Keratinocyte (primary cell): ENCODE measurements at regions not wholly inside any gene's neighbourhood (a gene's known extent, or its start where the extent isn't known, plus 50 kb on each side); places are given as distances from the start of the nearest gene placed in this dataset.

ENCODE experiments used
- DNase-seq: peaks from one replicate; pipeline ENCODE4 v3.0.0-alpha.2; 2011; ENCODE audit warnings: low read depth, missing footprints, low spot score
- FAIRE-seq: peaks from 2 replicates; lab custom pipeline; 2011; peaks lifted over from hg19 to GRCh38; lab: Jason Lieb, UNC
- H2AFZ ChIP-seq: 2 replicates; pipeline ENCODE4 v1.6.0; 2012; ENCODE audit warnings: low read length, control low read depth, inconsistent platforms; ENCODE audit not compliant: control insufficient read depth
- H3K27ac ChIP-seq: 2 replicates; pipeline ENCODE4 v1.5.1; 2011; ENCODE audit warnings: low read length; ENCODE audit not compliant: control insufficient read depth, insufficient read depth
- H3K27me3 ChIP-seq: 3 replicates; pipeline ENCODE4 v1.6.0; 2011; ENCODE audit warnings: low read length; ENCODE audit not compliant: control insufficient read depth, insufficient read depth; ENCODE audit errors: extremely low read depth
- H3K36me3 ChIP-seq, 2 experiments: 2 replicates in 1 of 2; 3 replicates in 1 of 2; pipeline ENCODE4 v1.5.1; 2011; ENCODE audit warnings: low read length in 2 of 2, mild to moderate bottlenecking in 1 of 2; ENCODE audit not compliant: control insufficient read depth in 2 of 2, insufficient read depth in 2 of 2; ENCODE audit errors: extremely low read depth in 1 of 2
- H3K4me1 ChIP-seq: 3 replicates; pipeline ENCODE4 v1.5.1; 2011; ENCODE audit warnings: low read length; ENCODE audit not compliant: control insufficient read depth, insufficient read depth; ENCODE audit errors: extremely low read depth
- H3K4me2 ChIP-seq: 3 replicates; pipeline ENCODE4 v1.6.0; 2011; ENCODE audit warnings: low read depth, low read length; ENCODE audit not compliant: control insufficient read depth, insufficient read depth; ENCODE audit errors: extremely low read depth
- H3K4me3 ChIP-seq, 3 experiments: fragments of 200-600 bp in 1 of 3; sonication (generic) in 1 of 3; 2 replicates in 2 of 3; 3 replicates in 1 of 3; pipeline ENCODE4 v1.5.1; 2011 to 2016; ENCODE audit warnings: low read length in 3 of 3, mild to moderate bottlenecking in 3 of 3, control low read depth in 2 of 3, inconsistent platforms in 1 of 3, low read depth in 1 of 3, mixed read lengths in 1 of 3, mixed run types in 1 of 3, moderate library complexity in 1 of 3; ENCODE audit not compliant: control insufficient read depth in 2 of 3, insufficient read depth in 2 of 3; ENCODE audit errors: extremely low read depth in 1 of 3
- H3K79me2 ChIP-seq: 2 replicates; pipeline ENCODE4 v1.6.0; 2012; ENCODE audit warnings: low read length; ENCODE audit not compliant: control insufficient read depth, insufficient read depth
- H3K9ac ChIP-seq: 3 replicates; pipeline ENCODE4 v1.6.0; 2011; ENCODE audit warnings: low read length; ENCODE audit not compliant: control insufficient read depth, insufficient read depth; ENCODE audit errors: extremely low read depth
- H3K9me1 ChIP-seq: 3 replicates; pipeline ENCODE4 v1.6.0; 2011; ENCODE audit warnings: low read length; ENCODE audit not compliant: control insufficient read depth, insufficient read depth; ENCODE audit errors: extremely low read depth
- H3K9me3 ChIP-seq: 2 replicates; pipeline ENCODE4 v1.5.1; 2012; ENCODE audit warnings: low read depth, low read length; ENCODE audit not compliant: control insufficient read depth
- H4K20me1 ChIP-seq: 3 replicates; pipeline ENCODE4 v1.6.0; 2011; ENCODE audit warnings: low read length; ENCODE audit not compliant: control insufficient read depth, insufficient read depth; ENCODE audit errors: extremely low read depth
- EZH2 ChIP-seq: IDR thresholded peaks from one replicate; pipeline ENCODE4 v1.6.1; 2012; ENCODE audit warnings: inconsistent platforms, mild to moderate bottlenecking, low read length, moderate library complexity
- dilution Hi-C: fragments of 300-500 bp; cut with MboI; formaldehyde crosslinking; loops from one replicate; pipeline ENCODE4 v1.7.0; 2020; ENCODE audit warnings: low sequenced_read_pairs; ENCODE audit not compliant: extremely low pct_ligation_motif_present
- TF ChIP-seq, protein P1 (sequence below), 3 experiments: IDR thresholded peaks in 1 of 3; conservative IDR thresholded peaks in 1 of 3; optimal IDR thresholded peaks in 1 of 3; 2 replicates in 2 of 3; 3 replicates in 1 of 3; pipeline versions ENCODE3 to v1.5.1; 2011; ENCODE audit warnings: low read length in 3 of 3, mild to moderate bottlenecking in 3 of 3, moderate library complexity in 2 of 3, control low read depth in 1 of 3, inconsistent platforms in 1 of 3; ENCODE audit not compliant: insufficient read depth in 2 of 3; ENCODE audit errors: extremely low read depth in 1 of 3

DNA sequence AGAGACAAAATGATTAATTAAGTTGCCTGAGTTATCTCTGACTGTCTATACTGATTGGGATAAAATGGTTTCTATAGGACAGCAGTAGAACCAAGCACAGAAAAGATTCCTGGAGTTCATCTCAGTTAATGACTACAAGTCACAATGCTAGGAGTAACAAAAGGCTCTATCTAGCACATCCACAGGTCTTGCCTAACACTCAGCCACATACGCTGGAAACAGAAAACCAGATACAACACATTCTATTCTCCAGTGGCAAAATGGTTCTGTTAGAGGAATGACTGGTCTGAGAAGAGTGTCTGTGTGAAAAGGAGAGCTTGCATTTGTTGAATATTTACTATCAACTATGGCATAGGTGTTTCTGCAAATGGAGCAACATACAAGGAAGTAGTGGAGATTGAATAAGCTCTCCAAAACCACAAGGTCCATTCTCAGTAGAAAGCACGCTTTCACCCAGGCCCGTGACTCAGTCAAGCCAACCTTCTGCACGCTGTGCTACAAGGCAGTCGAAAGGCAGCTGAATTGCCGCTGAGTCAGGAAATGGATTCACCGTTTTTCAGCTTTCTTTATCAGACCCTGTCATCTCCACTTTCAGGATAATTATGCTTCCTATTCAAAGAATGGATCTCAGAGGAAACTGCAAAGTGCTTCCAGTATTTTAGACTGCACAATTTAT lies 761.5 kb downstream of the EFNB2 start:
- H4K20me1 ChIP-seq, result no peaks in the 10 kb centered on the region
- H3K4me2 ChIP-seq, result peak overlapping the region; percentile 70
- TF ChIP-seq, protein P1, sequence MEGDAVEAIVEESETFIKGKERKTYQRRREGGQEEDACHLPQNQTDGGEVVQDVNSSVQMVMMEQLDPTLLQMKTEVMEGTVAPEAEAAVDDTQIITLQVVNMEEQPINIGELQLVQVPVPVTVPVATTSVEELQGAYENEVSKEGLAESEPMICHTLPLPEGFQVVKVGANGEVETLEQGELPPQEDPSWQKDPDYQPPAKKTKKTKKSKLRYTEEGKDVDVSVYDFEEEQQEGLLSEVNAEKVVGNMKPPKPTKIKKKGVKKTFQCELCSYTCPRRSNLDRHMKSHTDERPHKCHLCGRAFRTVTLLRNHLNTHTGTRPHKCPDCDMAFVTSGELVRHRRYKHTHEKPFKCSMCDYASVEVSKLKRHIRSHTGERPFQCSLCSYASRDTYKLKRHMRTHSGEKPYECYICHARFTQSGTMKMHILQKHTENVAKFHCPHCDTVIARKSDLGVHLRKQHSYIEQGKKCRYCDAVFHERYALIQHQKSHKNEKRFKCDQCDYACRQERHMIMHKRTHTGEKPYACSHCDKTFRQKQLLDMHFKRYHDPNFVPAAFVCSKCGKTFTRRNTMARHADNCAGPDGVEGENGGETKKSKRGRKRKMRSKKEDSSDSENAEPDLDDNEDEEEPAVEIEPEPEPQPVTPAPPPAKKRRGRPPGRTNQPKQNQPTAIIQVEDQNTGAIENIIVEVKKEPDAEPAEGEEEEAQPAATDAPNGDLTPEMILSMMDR (optimal IDR thresholded peaks at IDR 0.05 in 1 of 3, IDR thresholded peaks at IDR 0.05 in 1 of 3, conservative IDR thresholded peaks at IDR 0.05 in 1 of 3; ENCODE audit: extremely low read depth in 1 of 3, insufficient read depth in 2 of 3, low read length in 3 of 3), result no peak
- TF ChIP-seq EZH2, result no peak
- dilution Hi-C loops, result no loop called here
- no peaks in the 10 kb centered on the region for H3K9me1 ChIP-seq
- no peak overlapping the region for H3K27ac ChIP-seq
- peak overlapping the region; percentile 2 for H2AFZ ChIP-seq
- H3K9ac ChIP-seq, result no peak overlapping the region
- DNase-seq (no peak), FAIRE-seq (peak; percentile 90)
- peak overlapping the region in 2 of 3 experiments; percentile 30 to 41 for H3K4me3 ChIP-seq
- no peaks in the 10 kb centered on the region for H3K36me3 ChIP-seq
- no peaks in the 10 kb centered on the region for H3K9me3 ChIP-seq
- no peaks in the 10 kb centered on the region for H3K79me2 ChIP-seq
- peaks cover 18% of the 10 kb centered on the region for H3K4me1 ChIP-seq
- H3K27me3 ChIP-seq, result no peaks in the 10 kb centered on the region

DNA sequence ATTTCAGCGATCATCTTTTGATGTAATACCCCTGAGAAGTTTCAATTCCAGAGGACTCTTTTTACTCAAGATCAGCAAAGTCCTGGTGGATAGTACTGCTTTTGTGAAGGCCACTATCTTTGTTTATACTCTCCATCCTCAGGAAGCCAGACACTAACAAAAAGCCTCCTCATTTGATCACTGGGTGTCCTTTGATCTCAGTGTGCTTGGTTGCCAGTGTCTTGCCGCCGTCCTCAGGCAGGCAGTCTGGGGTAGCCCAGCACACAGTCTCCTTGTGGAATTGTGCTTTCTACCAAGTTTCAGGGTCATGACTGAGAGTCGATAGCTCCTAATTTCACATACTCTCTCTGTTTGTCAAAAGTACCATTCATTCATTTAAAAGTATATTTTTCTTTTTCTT lies 762.2 kb downstream of the EFNB2 start:
- Histone ChIP-seq H4K20me1 (no peaks in the 10 kb centered on the region), H3K9me1 (no peaks in the 10 kb centered on the region), H3K4me2 (no peak overlapping the region), H3K4me3 (no peak overlapping the region), H3K9me3 (no peaks in the 10 kb centered on the region), H3K4me1 (peaks cover 18% of the 10 kb centered on the region), H3K36me3 (no peaks in the 10 kb centered on the region), H3K9ac (no peak overlapping the region), H3K27ac (no peak overlapping the region), H2AFZ (no peak overlapping the region), H3K27me3 (no peaks in the 10 kb centered on the region), H3K79me2 (no peaks in the 10 kb centered on the region)
- TF ChIP-seq, protein P1 (optimal IDR thresholded peaks at IDR 0.05 in 1 of 3, IDR thresholded peaks at IDR 0.05 in 1 of 3, conservative IDR thresholded peaks at IDR 0.05 in 1 of 3; ENCODE audit: extremely low read depth in 1 of 3, insufficient read depth in 2 of 3, low read length in 3 of 3), result no peak
- no peak for TF ChIP-seq EZH2
- dilution Hi-C loops, result no loop called here
- FAIRE-seq, result no peak
- DNase-seq, result no peak
